HepG2 (cell line): ENCODE measurements at regions not wholly inside any gene's neighbourhood (a gene's known extent, or its start where the extent isn't known, plus 50 kb on each side); places are given as distances from the start of the nearest gene placed in this dataset.

Experiments used
- ATAC-seq: fragments of 200-7000 bp; cut with Tn5 transposase; 3 replicates; pipeline ENCODE4 v1.9.1; 2020; ENCODE audit warnings: mild to moderate bottlenecking, moderate library complexity
- BruUV-seq: library from RNA; stranded (reverse); fragments of 400-500 nt; replicated peaks from 2 replicates; lab custom pipeline; 2021; lab: Mats Ljungman, UMichigan
- CTCF ChIA-PET: fragments of 300-600 bp; formaldehyde crosslinking; extraction: SDS; loops from one replicate; lab custom pipeline; 2021; ENCODE audit warnings: low total read pairs, inconsistent platforms, low intra/inter-chr PET ratio; lab: Yijun Ruan, JAX
- POLR2A ChIA-PET: fragments of 350-600 bp; sonication (Branson Sonifier 250); formaldehyde crosslinking; loops from one replicate; lab custom pipeline; 2020; ENCODE audit warnings: antibody characterized with exemption, inconsistent platforms; lab: Yijun Ruan, JAX
- DNase-seq: peaks from one replicate; pipeline ENCODE4 v3.0.0-alpha.2; 2015; ENCODE audit warnings: low spot score
- FAIRE-seq: peaks from 3 replicates; lab custom pipeline; 2011; peaks lifted over from hg19 to GRCh38; lab: Jason Lieb, UNC
- H2AFZ ChIP-seq: one replicate; pipeline ENCODE4 v1.6.1; 2011; ENCODE audit warnings: low read length, inconsistent platforms
- H3K27ac ChIP-seq: fragments of 300-600 bp; 3 replicates; pipeline ENCODE4 v1.8.0; 2011; ENCODE audit warnings: mixed run types, mild to moderate bottlenecking, mixed read lengths, low read length, inconsistent platforms; ENCODE audit not compliant: insufficient read depth; ENCODE audit errors: extremely low read length
- H3K27me3 ChIP-seq, 2 experiments: fragments of 200-600 bp in 1 of 2; 2 replicates in 1 of 2; 3 replicates in 1 of 2; pipeline versions ENCODE4 v1.6.0 to v1.8.0; 2011; ENCODE audit warnings: low read length in 2 of 2, mild to moderate bottlenecking in 2 of 2, moderate library complexity in 2 of 2, inconsistent platforms in 1 of 2; ENCODE audit not compliant: insufficient read depth in 2 of 2, control insufficient read depth in 1 of 2
- H3K36me3 ChIP-seq, 2 experiments: fragments of 200-600 bp in 1 of 2; replicated peaks in 1 of 2; 2 replicates in 1 of 2; 3 replicates in 1 of 2; pipeline versions ENCODE4 v1.5.1 to v1.8.0; 2011; ENCODE audit warnings: low read length in 2 of 2, inconsistent platforms in 1 of 2; ENCODE audit not compliant: insufficient read depth in 2 of 2, control insufficient read depth in 1 of 2
- H3K4me1 ChIP-seq: 2 replicates; pipeline ENCODE4 v1.5.1; 2012; ENCODE audit warnings: low read length, inconsistent platforms; ENCODE audit not compliant: insufficient read depth
- H3K4me2 ChIP-seq: 2 replicates; pipeline ENCODE4 v1.6.0; 2011; ENCODE audit warnings: low read depth, low read length, inconsistent platforms
- H3K4me3 ChIP-seq, 3 experiments: fragments of 200-600 bp in 1 of 3; sonication (generic), shearing (Covaris generic) in 1 of 3; replicated peaks in 1 of 3; 2 replicates each; pipeline ENCODE4 v1.5.1; 2011 to 2016; ENCODE audit warnings: low read length in 3 of 3, inconsistent platforms in 2 of 3, low read depth in 2 of 3, mild to moderate bottlenecking in 2 of 3, control low read depth in 1 of 3, mixed read lengths in 1 of 3; ENCODE audit not compliant: insufficient read depth in 1 of 3
- H3K79me2 ChIP-seq: one replicate; pipeline ENCODE4 v1.6.1; 2011; ENCODE audit warnings: low read length, inconsistent platforms; ENCODE audit not compliant: insufficient read depth
- H3K9ac ChIP-seq: 2 replicates; pipeline ENCODE4 v1.6.0; 2011; ENCODE audit warnings: mild to moderate bottlenecking, low read depth, low read length, inconsistent platforms; ENCODE audit not compliant: insufficient read depth
- H3K9me3 ChIP-seq: 2 replicates; pipeline ENCODE4 v1.5.1; 2012; ENCODE audit warnings: mild to moderate bottlenecking, low read length
- H4K20me1 ChIP-seq: 2 replicates; pipeline ENCODE4 v1.6.0; 2011; ENCODE audit warnings: inconsistent platforms, mild to moderate bottlenecking, low read length, moderate library complexity; ENCODE audit not compliant: insufficient read depth
- ARNT ChIP-seq: fragments of 450-650 bp; IDR thresholded peaks from 2 replicates; pipeline ENCODE4 v1.6.1; 2017
- CHD2 ChIP-seq: IDR thresholded peaks from 2 replicates; pipeline ENCODE4 v1.6.1; 2011; ENCODE audit warnings: low read depth, low read length, improper control_type of control experiment
- DR1 ChIP-seq: sonication (generic); formaldehyde crosslinking; IDR thresholded peaks from 2 replicates; pipeline ENCODE4 v1.8.0; 2021; ENCODE audit warnings: mild to moderate bottlenecking, missing genetic modification reagents, inconsistent platforms
- ELF1 ChIP-seq: sonication (generic); formaldehyde crosslinking; IDR thresholded peaks from 2 replicates; pipeline ENCODE4 v1.4.0; 2020; ENCODE audit warnings: missing genetic modification reagents
- ELF3 ChIP-seq: IDR thresholded peaks from 2 replicates; pipeline ENCODE4 v1.6.1; 2016; ENCODE audit warnings: missing genetic modification reagents, missing compliant biosample characterization
- FOXA1 ChIP-seq, 2 experiments: fragments of 450-650 bp in 1 of 2; sonication (generic) in 1 of 2; formaldehyde crosslinking in 1 of 2; IDR thresholded peaks; 2 replicates each; pipeline versions ENCODE4 v1.4.0 to v1.6.1; 2016 to 2020; ENCODE audit warnings: missing genetic modification reagents in 1 of 2
- IKZF4 ChIP-seq: sonication (generic); formaldehyde crosslinking; IDR thresholded peaks from 2 replicates; pipeline ENCODE4 v1.5.1; 2020; ENCODE audit warnings: borderline replicate concordance, mild to moderate bottlenecking, low read depth, missing genetic modification reagents; ENCODE audit errors: not compliant biosample characterization
- KDM2A ChIP-seq: sonication (generic); formaldehyde crosslinking; IDR thresholded peaks from 2 replicates; pipeline ENCODE4 v1.4.0; 2020; ENCODE audit warnings: low read depth, missing genetic modification reagents, borderline replicate concordance
- PCBP2 ChIP-seq: fragments of 200-400 bp; formaldehyde crosslinking; optimal IDR thresholded peaks from 2 replicates; pipeline ENCODE3; 2018; ENCODE audit warnings: low read length, low read depth; ENCODE audit not compliant: poor library complexity, severe bottlenecking
- PHF21A ChIP-seq: sonication (generic); formaldehyde crosslinking; IDR thresholded peaks from 2 replicates; pipeline ENCODE4 v1.5.0; 2020; ENCODE audit warnings: mild to moderate bottlenecking, missing genetic modification reagents
- RARG ChIP-seq: sonication (generic); formaldehyde crosslinking; IDR thresholded peaks from 2 replicates; pipeline ENCODE4 v1.4.0; 2020; ENCODE audit warnings: low read depth, mild to moderate bottlenecking, missing genetic modification reagents
- THAP7 ChIP-seq: sonication (generic); formaldehyde crosslinking; IDR thresholded peaks from 2 replicates; pipeline ENCODE4 v1.8.1; 2023; ENCODE audit warnings: mild to moderate bottlenecking, missing genetic modification reagents
- ZBTB44 ChIP-seq: sonication (generic); formaldehyde crosslinking; IDR thresholded peaks from 2 replicates; pipeline ENCODE4 v1.4.0; 2020; ENCODE audit warnings: missing genetic modification reagents
- ZNF296 ChIP-seq: sonication (generic); formaldehyde crosslinking; conservative IDR thresholded peaks from 2 replicates; pipeline ENCODE4 v1.5.0; 2020; ENCODE audit warnings: mild to moderate bottlenecking, missing genetic modification reagents
- ZNF30 ChIP-seq: sonication (generic); formaldehyde crosslinking; IDR thresholded peaks from 2 replicates; pipeline ENCODE4 v1.5.0; 2020; ENCODE audit warnings: mild to moderate bottlenecking, missing genetic modification reagents
- in situ Hi-C: cut with HindIII; loops from 2 replicates; pipeline ENCODE4 v1.10.0; 2017; ENCODE audit warnings: low pct_unique_long_range_greater_than_20kb; ENCODE audit not compliant: extremely low pct_ligation_motif_present
- intact Hi-C: fragments of 100-400 bp; cut with micrococcal nuclease; formaldehyde crosslinking; loops from one replicate; pipeline ENCODE4 v1.10.0; 2022; ENCODE audit not compliant: unreplicated experiment
- TF ChIP-seq, protein P1 (sequence below): sonication (generic); formaldehyde crosslinking; IDR thresholded peaks from 2 replicates; pipeline ENCODE4 v1.4.0; 2020; ENCODE audit warnings: mild to moderate bottlenecking, missing genetic modification reagents

GRCh38 chr16:51040637-51041036 is 110.4 kb downstream of the SALL1 start:
- no peak overlapping the region for H3K27ac ChIP-seq
- ChIA-PET CTCF (no interaction called here), POLR2A (no interaction called here)
- no peaks in the 10 kb centered on the region for H3K27me3 ChIP-seq
- TF ChIP-seq FOXA1 (IDR thresholded peaks at IDR 0.05) (0 out of 2 replicates have a peak, but pooled peaks have one; percentile 41), FOXA1 (CRISPR knock-in tag; IDR thresholded peaks at IDR 0.05) (no peak), PHF21A (CRISPR knock-in tag) (no peak), ZNF30 (CRISPR knock-in tag) (no peak), DR1 (CRISPR knock-in tag) (no peak), THAP7 (CRISPR knock-in tag) (no peak), ELF3 (CRISPR knock-in tag) (no peak), ZBTB44 (CRISPR knock-in tag) (no peak), ARNT (no peak), KDM2A (CRISPR knock-in tag) (no peak), ZNF296 (CRISPR knock-in tag) (no peak), CHD2 (no peak), IKZF4 (CRISPR knock-in tag) (no peak), PCBP2 (peak; percentile 62), ELF1 (CRISPR knock-in tag) (no peak), RARG (CRISPR knock-in tag) (no peak)
- TF ChIP-seq, protein P1, sequence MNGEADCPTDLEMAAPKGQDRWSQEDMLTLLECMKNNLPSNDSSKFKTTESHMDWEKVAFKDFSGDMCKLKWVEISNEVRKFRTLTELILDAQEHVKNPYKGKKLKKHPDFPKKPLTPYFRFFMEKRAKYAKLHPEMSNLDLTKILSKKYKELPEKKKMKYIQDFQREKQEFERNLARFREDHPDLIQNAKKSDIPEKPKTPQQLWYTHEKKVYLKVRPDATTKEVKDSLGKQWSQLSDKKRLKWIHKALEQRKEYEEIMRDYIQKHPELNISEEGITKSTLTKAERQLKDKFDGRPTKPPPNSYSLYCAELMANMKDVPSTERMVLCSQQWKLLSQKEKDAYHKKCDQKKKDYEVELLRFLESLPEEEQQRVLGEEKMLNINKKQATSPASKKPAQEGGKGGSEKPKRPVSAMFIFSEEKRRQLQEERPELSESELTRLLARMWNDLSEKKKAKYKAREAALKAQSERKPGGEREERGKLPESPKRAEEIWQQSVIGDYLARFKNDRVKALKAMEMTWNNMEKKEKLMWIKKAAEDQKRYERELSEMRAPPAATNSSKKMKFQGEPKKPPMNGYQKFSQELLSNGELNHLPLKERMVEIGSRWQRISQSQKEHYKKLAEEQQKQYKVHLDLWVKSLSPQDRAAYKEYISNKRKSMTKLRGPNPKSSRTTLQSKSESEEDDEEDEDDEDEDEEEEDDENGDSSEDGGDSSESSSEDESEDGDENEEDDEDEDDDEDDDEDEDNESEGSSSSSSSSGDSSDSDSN (CRISPR knock-in tag), result no peak
- no peaks in the 10 kb centered on the region for H3K4me1 ChIP-seq
- in situ Hi-C loops, result no loop called here
- no peak overlapping the region for H3K9ac ChIP-seq
- no peak overlapping the region for H3K4me2 ChIP-seq
- ATAC-seq (no peak), DNase-seq (no peak), FAIRE-seq (no peak)
- no peaks in the 10 kb centered on the region for H3K79me2 ChIP-seq
- BruUV-seq, result no TSS peak
- no peak overlapping the region for H3K4me3 ChIP-seq
- no peaks in the 10 kb centered on the region for H4K20me1 ChIP-seq
- no peak overlapping the region for H2AFZ ChIP-seq
- intact Hi-C loops, result no loop called here
- H3K9me3 ChIP-seq, result no peaks in the 10 kb centered on the region
- H3K36me3 ChIP-seq, result no peaks in the 10 kb centered on the region
